ENCODE measurements at regions not wholly inside any gene's neighbourhood (a gene's known extent, or its start where the extent isn't known, plus 50 kb on each side); places are given as distances from the start of the nearest gene placed in this dataset.

- TF ChIP-seq POLR2A (IDR thresholded peaks at IDR 0.05; ENCODE audit: low read depth) (no peak), CTCF (IDR thresholded peaks at IDR 0.05) (no peak), EP300 (IDR thresholded peaks at IDR 0.05) (no peak), POLR2AphosphoS5 (IDR thresholded peaks at IDR 0.05) (no peak)
Observed at GRCh38 chr11:128061281-128061871, 526.0 kb downstream of the ETS1 start.
